LNCAP (cell line): ENCODE measurements at regions not wholly inside any gene's neighbourhood (a gene's known extent, or its start where the extent isn't known, plus 50 kb on each side); places are given as distances from the start of the nearest gene placed in this dataset.

Experiments used
- CTCF ChIP-seq: fragments of 450-650 bp; IDR thresholded peaks from 2 replicates; pipeline ENCODE4 v1.5.1; 2017; ENCODE audit warnings: mild to moderate bottlenecking

DNA sequence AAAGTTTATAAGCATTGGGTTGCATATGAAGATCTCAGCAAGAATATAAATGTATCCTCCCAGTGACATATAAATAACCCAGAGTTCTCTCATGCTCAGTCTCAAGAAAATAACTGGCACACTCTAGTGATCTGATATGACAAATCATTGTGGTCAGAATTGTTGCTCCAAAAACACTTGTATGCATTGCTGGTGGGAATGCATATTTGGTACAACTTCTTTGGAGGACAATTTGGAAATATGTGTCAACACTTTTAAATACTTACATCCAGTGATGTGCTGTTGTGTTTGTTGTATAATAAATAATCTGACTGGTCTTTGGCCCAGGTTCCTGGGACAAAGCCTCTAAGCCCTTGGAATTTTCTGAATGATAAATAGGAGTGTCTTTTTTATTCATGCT is 66.7 kb upstream of the STT3B start:
- TF ChIP-seq CTCF = no peak

DNA sequence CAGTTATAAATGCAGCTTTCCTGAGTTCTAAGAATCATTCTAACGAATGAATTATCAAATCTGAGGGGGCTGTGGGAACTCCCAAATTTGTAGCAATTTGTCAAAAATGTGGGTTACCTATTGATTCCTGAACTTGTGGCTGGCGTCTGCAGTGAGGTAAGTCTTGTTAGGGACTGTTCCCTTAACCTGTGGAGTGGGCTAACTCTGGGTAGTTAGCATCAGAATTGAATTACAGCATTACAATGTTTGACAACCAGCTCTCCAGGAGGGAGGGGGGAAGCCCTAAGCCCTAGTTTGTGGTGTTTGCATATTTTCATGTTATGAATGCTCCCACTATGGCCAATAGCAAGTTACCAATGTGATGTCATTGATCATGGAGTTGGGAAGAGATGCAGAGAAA is 65.9 kb upstream of the STT3B start:
- no peak for TF ChIP-seq CTCF

DNA sequence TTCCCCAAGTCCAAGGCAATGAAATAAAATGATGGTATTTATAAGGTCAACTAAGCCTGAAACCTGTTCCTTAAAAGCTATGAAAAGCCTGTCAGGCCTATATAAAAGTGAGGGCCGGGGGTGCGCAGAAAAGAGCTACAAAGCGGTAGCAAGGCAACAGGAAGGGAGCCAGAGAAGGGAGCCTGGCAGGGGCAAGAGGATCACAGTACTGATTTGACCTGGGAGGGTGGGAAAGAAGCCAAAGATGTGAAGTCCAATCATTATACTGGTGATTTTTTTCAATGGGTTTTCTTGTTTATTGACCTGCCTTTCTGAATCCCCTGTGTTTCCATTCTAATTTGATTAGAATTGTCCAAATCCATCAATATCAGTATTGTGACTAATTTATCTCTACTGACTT is 64.3 kb upstream of the STT3B start:
- TF ChIP-seq CTCF = no peak

GRCh38 chr3:31469385-31469784 is 63.3 kb upstream of the STT3B start:
- no peak for TF ChIP-seq CTCF

- no peak for TF ChIP-seq CTCF
Measured at GRCh38 chr3:31472479-31473390, 60.0 kb upstream of the STT3B start.

- no peak for TF ChIP-seq CTCF
Measured at GRCh38 chr3:31476209-31476608, 56.5 kb upstream of the STT3B start.

DNA sequence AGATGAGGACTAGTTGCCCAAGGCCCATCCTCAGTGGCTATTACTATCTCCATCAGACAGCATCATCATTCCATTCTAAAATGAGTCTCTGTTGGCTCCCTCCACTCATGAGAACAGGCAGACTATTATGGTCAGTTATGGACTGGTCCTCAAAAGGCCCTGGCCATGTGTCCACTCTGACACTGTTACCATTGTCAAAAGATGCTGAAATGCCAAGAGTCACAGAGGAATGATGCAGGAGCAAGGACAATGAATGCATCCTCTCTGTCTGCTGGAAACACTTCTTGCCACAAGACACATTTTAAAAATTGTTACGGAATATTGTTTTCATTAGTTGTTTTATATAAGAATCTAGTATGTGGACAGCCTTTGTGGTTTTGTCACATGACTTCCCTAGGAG is 53.3 kb upstream of the STT3B start:
- no peak for TF ChIP-seq CTCF
